ENCODE measurements at regions not wholly inside any gene's neighbourhood (a gene's known extent, or its start where the extent isn't known, plus 50 kb on each side); places are given as distances from the start of the nearest gene placed in this dataset.

DNA sequence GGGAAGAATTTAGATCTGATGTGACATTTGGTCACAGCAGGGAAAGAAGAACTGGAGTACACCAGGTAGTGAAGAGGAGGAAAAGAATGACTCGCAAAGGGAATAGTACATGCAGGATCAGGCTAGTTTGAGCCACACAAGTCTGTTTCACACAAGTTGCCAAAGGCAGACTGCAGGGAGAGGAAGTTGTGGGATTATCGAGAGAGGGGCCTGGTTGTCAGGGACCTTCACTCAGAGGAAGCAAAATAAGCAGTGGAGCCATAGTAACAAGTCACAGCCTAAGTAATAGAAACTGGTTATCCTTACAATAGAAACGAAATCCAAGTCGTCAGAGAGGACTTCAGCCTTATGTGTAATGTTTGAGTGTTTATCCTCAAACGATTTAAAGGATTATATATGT is 316.7 kb upstream of the HTR2C start:
- Histone ChIP-seq H3K23ac (ENCODE audit: insufficient read length) (no peak overlapping the region), H3K36me3 (ENCODE audit: control insufficient read depth in 2 of 4, insufficient read depth in 4 of 4, low read length in 3 of 4) (no peaks in the 10 kb centered on the region), H2AFZ (ENCODE audit: low read length) (no peak overlapping the region), H3K4me3 (ENCODE audit: extremely low read depth in 1 of 4, insufficient read depth in 2 of 4, low read depth in 3 of 4, low read length in 4 of 4) (no peak overlapping the region), H3K9ac (replicated peaks in 1 of 4; ENCODE audit: extremely low read depth in 1 of 4, low read depth in 3 of 4, low read length in 3 of 4) (no peak overlapping the region), H2BK120ac (replicated peaks; ENCODE audit: low read depth, low read length) (no peak overlapping the region), H2BK15ac (ENCODE audit: low read length) (no peak overlapping the region), H3K79me1 (ENCODE audit: low read depth, low read length) (no peaks in the 10 kb centered on the region), H3K23me2 (ENCODE audit: low read depth, low read length) (no peaks in the 10 kb centered on the region), H3K56ac (replicated peaks; ENCODE audit: insufficient read length, low read depth, low read length) (no peak overlapping the region), H4K5ac (ENCODE audit: insufficient read length, low read depth, low read length) (no peak overlapping the region), H3K4me2 (ENCODE audit: insufficient read depth in 1 of 2, low read depth in 2 of 2, low read length in 2 of 2) (no peak overlapping the region), H3K18ac (ENCODE audit: extremely low read depth, low read length) (no peak overlapping the region), H2AK5ac (ENCODE audit: low read depth, low read length) (no peak overlapping the region), H3K27ac (ENCODE audit: low read depth, low read length) (no peak overlapping the region), H4K20me1 (replicated peaks in 1 of 2; ENCODE audit: control insufficient read depth in 1 of 2, insufficient read depth in 2 of 2, low read length in 2 of 2) (no peaks in the 10 kb centered on the region), H3K79me2 (ENCODE audit: control insufficient read depth in 1 of 2, insufficient read depth in 2 of 2, low read length in 2 of 2) (no peaks in the 10 kb centered on the region), H3K9me3 (ENCODE audit: insufficient read depth in 2 of 2, low read depth in 1 of 2, low read length in 1 of 2) (peaks cover 0 to 3% of the 10 kb centered on the region in 2 experiments; a peak in 1 of 4 replicates), H3K4me1 (replicated peaks in 1 of 4; ENCODE audit: control insufficient read depth in 3 of 4, insufficient read depth in 4 of 4, low read length in 3 of 4) (no peaks in the 10 kb centered on the region), H4K8ac (ENCODE audit: extremely low read depth, insufficient read depth, low read length) (no peak overlapping the region), H3K4ac (replicated peaks; ENCODE audit: insufficient read length, low read depth, low read length) (no peak overlapping the region), H4K91ac (replicated peaks; ENCODE audit: insufficient read length, low read length) (no peak overlapping the region), H3K27me3 (replicated peaks in 1 of 4; ENCODE audit: control insufficient read depth in 3 of 4, extremely low read depth in 1 of 4, insufficient read depth in 3 of 4, low read length in 3 of 4) (no peaks in the 10 kb centered on the region), H2BK12ac (ENCODE audit: low read depth, low read length) (no peak overlapping the region), H2BK20ac (ENCODE audit: low read length) (no peak overlapping the region), H2BK5ac (ENCODE audit: low read depth, low read length) (no peak overlapping the region), H3K14ac (ENCODE audit: insufficient read length) (no peak overlapping the region)
- DNase-seq (ENCODE audit: low read depth in 1 of 2, low spot score in 2 of 2) (no peak), FAIRE-seq (no peak)
- CTCF ChIA-PET (ENCODE audit: partially characterized antibody): no interaction called here
- TF ChIP-seq EGR1 (IDR thresholded peaks at IDR 0.05; ENCODE audit: borderline replicate concordance, low read depth, low read length): no peak
- no peak for TF ChIP-seq FOSL1 (IDR thresholded peaks at IDR 0.05; ENCODE audit: insufficient read depth, low read depth, low read length)
- no peak for TF ChIP-seq TAF1 (IDR thresholded peaks at IDR 0.05; ENCODE audit: low read depth, low read length)
- TF ChIP-seq GTF2F1 (IDR thresholded peaks at IDR 0.05; ENCODE audit: borderline replicate concordance, low read depth, low read length): no peak
- no peak for TF ChIP-seq SP2 (IDR thresholded peaks at IDR 0.05; ENCODE audit: low read length)
- TF ChIP-seq RBBP5 (IDR thresholded peaks at IDR 0.05; ENCODE audit: borderline replicate concordance, low read depth, low read length): no peak
- TF ChIP-seq TBP (IDR thresholded peaks at IDR 0.05; ENCODE audit: low read depth, low read length): no peak
- no peak for TF ChIP-seq GABPA (IDR thresholded peaks at IDR 0.05; ENCODE audit: borderline replicate concordance, insufficient read depth, low read length)
- no peak for TF ChIP-seq TAF7 (optimal IDR thresholded peaks at IDR 0.05; ENCODE audit: borderline replicate concordance, low read depth, low read length)
- no peak for TF ChIP-seq CREB1 (IDR thresholded peaks at IDR 0.05)
- TF ChIP-seq RNF2 (IDR thresholded peaks at IDR 0.05; ENCODE audit: borderline replicate concordance, low read depth, low read length, missing control alignments, poor library complexity, severe bottlenecking): no peak
- TF ChIP-seq POLR2AphosphoS5 (IDR thresholded peaks at IDR 0.05; ENCODE audit: low read depth, low read length): no peak
- TF ChIP-seq EP300 (IDR thresholded peaks at IDR 0.05; ENCODE audit: borderline replicate concordance in 1 of 2, low read depth in 2 of 2, low read length in 2 of 2): no peak
- TF ChIP-seq KDM5A (IDR thresholded peaks at IDR 0.05; ENCODE audit: low read length): no peak
- no peak for TF ChIP-seq POLR2A (IDR thresholded peaks at IDR 0.05; ENCODE audit: control extremely low read depth in 1 of 2, low read depth in 2 of 2, low read length in 2 of 2)
- TF ChIP-seq CHD1 (IDR thresholded peaks at IDR 0.05; ENCODE audit: low read depth, low read length): no peak
- no peak for TF ChIP-seq SP1 (IDR thresholded peaks at IDR 0.05; ENCODE audit: low read depth, low read length)
- WGBS, 2 experiments (ENCODE audit: extremely low coverage in 1 of 2, insufficient coverage in 1 of 2, insufficient read length in 1 of 2, insufficient replicate concordance in 2 of 2, low coverage in 1 of 2, low lambda C conversion rate in 2 of 2, missing lambda C conversion rate in 1 of 2): 85% methylated on average over 4 of the region's 5 CpGs; no CpG with 5 or more reads in 1 of the 2 experiments
- POLR2A ChIA-PET (ENCODE audit: partially characterized antibody): no interaction called here
